IMR-90 (cell line): ENCODE measurements at regions not wholly inside any gene's neighbourhood (a gene's known extent, or its start where the extent isn't known, plus 50 kb on each side); places are given as distances from the start of the nearest gene placed in this dataset.
A peak's percentile ranks its signal among the peaks of the same experiment; 100 is the strongest.

Experiments used
- ATAC-seq: fragments of 200-7000 bp; cut with Tn5 transposase; 2 replicates; pipeline ENCODE4 v1.9.1; 2020; ENCODE audit warnings: low read depth, mild to moderate bottlenecking, moderate library complexity
- BruUV-seq: library from RNA; stranded (reverse); fragments of 400-500 nt; replicated peaks from 2 replicates; lab custom pipeline; 2021; lab: Mats Ljungman, UMichigan
- CTCF ChIA-PET: fragments of 300-600 bp; formaldehyde crosslinking; extraction: SDS; loops from one replicate; lab custom pipeline; 2021; ENCODE audit warnings: antibody characterized with exemption; lab: Yijun Ruan, JAX
- POLR2A ChIA-PET: fragments of 300-600 bp; sonication (Branson Sonifier 250); formaldehyde crosslinking; loops from one replicate; lab custom pipeline; 2022; ENCODE audit warnings: antibody characterized with exemption; ENCODE audit not compliant: unreplicated experiment; lab: Charles Lee
- DNase-seq: peaks from one replicate; pipeline ENCODE4 v3.0.0; 2013
- H2AFZ ChIP-seq: replicated peaks from 2 replicates; pipeline ENCODE3; 2013; ENCODE audit warnings: low read length, mild to moderate bottlenecking; ENCODE audit not compliant: poor library complexity
- H2AK5ac ChIP-seq: 2 replicates; pipeline ENCODE4 v1.6.1; 2013; ENCODE audit warnings: low read depth, low read length, inconsistent platforms
- H2AK9ac ChIP-seq: replicated peaks from 2 replicates; pipeline ENCODE3; 2013; ENCODE audit warnings: mild to moderate bottlenecking, low read depth, low read length, moderate library complexity; ENCODE audit not compliant: poor library complexity
- H2BK120ac ChIP-seq: 2 replicates; pipeline ENCODE4 v1.6.1; 2013; ENCODE audit warnings: low read depth, low read length, inconsistent platforms
- H2BK15ac ChIP-seq: 3 replicates; pipeline ENCODE4 v1.6.1; 2013; ENCODE audit warnings: low read depth, low read length, inconsistent platforms
- H2BK20ac ChIP-seq: 2 replicates; pipeline ENCODE4 v1.6.1; 2013; ENCODE audit warnings: low read depth, mild to moderate bottlenecking, inconsistent platforms, low read length, moderate library complexity
- H2BK5ac ChIP-seq: 2 replicates; pipeline ENCODE4 v1.6.1; 2013; ENCODE audit warnings: mild to moderate bottlenecking, low read depth, low read length, inconsistent platforms; ENCODE audit not compliant: poor library complexity, severe bottlenecking
- H3K14ac ChIP-seq: replicated peaks from 2 replicates; pipeline ENCODE4 v1.6.1; 2013; ENCODE audit warnings: low read depth, low read length, inconsistent platforms
- H3K18ac ChIP-seq: 2 replicates; pipeline ENCODE4 v1.6.1; 2013; ENCODE audit warnings: low read depth, low read length, control low read depth
- H3K23ac ChIP-seq: 2 replicates; pipeline ENCODE4 v1.6.1; 2013; ENCODE audit warnings: low read depth, low read length, inconsistent platforms
- H3K27ac ChIP-seq: 2 replicates; pipeline ENCODE4 v1.5.1; 2013; ENCODE audit warnings: mild to moderate bottlenecking, control low read depth, low read length; ENCODE audit not compliant: insufficient read depth
- H3K27me3 ChIP-seq: 2 replicates; pipeline ENCODE4 v1.6.1; 2013; ENCODE audit warnings: low read length; ENCODE audit not compliant: control insufficient read depth, insufficient read depth
- H3K36me3 ChIP-seq: 2 replicates; pipeline ENCODE4 v1.6.1; 2013; ENCODE audit warnings: low read length, mixed read lengths; ENCODE audit not compliant: control insufficient read depth, insufficient read depth
- H3K4ac ChIP-seq: 2 replicates; pipeline ENCODE4 v1.6.1; 2013; ENCODE audit warnings: low read depth, low read length, inconsistent platforms
- H3K4me1 ChIP-seq: 2 replicates; pipeline ENCODE4 v1.6.1; 2013; ENCODE audit warnings: low read length, mixed read lengths; ENCODE audit not compliant: control insufficient read depth, insufficient read depth
- H3K4me2 ChIP-seq: 2 replicates; pipeline ENCODE4 v1.6.1; 2013; ENCODE audit warnings: low read depth, mild to moderate bottlenecking, control low read depth, low read length, moderate library complexity
- H3K4me3 ChIP-seq: 2 replicates; pipeline ENCODE4 v1.5.1; 2013; ENCODE audit warnings: low read depth, mild to moderate bottlenecking, control low read depth, low read length, moderate library complexity; ENCODE audit not compliant: insufficient read depth
- H3K56ac ChIP-seq: 2 replicates; pipeline ENCODE4 v1.6.1; 2013; ENCODE audit warnings: low read length, inconsistent platforms; ENCODE audit not compliant: insufficient read depth; ENCODE audit errors: extremely low read depth
- H3K79me1 ChIP-seq, 2 experiments: 2 replicates each; pipeline ENCODE4 v1.6.1; 2013; ENCODE audit warnings: low read length in 2 of 2, inconsistent platforms in 1 of 2, low read depth in 1 of 2
- H3K9ac ChIP-seq: 2 replicates; pipeline ENCODE4 v1.6.1; 2013; ENCODE audit warnings: low read depth, low read length, control low read depth
- H3K9me1 ChIP-seq: 2 replicates; pipeline ENCODE4 v1.6.1; 2013; ENCODE audit warnings: low read length, inconsistent platforms; ENCODE audit not compliant: insufficient read depth
- H3K9me3 ChIP-seq: 2 replicates; pipeline ENCODE4 v1.6.1; 2013; ENCODE audit warnings: low read length; ENCODE audit not compliant: control insufficient read depth, insufficient read depth
- H4K20me1 ChIP-seq: 2 replicates; pipeline ENCODE4 v1.6.1; 2013; ENCODE audit warnings: low read length, inconsistent platforms; ENCODE audit not compliant: insufficient read depth
- H4K5ac ChIP-seq: 2 replicates; pipeline ENCODE4 v1.6.1; 2013; ENCODE audit warnings: mild to moderate bottlenecking, low read depth, low read length, control low read depth
- H4K8ac ChIP-seq, 2 experiments: 2 replicates each; pipeline ENCODE4 v1.6.1; 2013; ENCODE audit warnings: low read depth in 2 of 2, low read length in 2 of 2, control low read depth in 1 of 2, inconsistent platforms in 1 of 2
- H4K91ac ChIP-seq: 2 replicates; pipeline ENCODE4 v1.6.1; 2013; ENCODE audit warnings: low read depth, low read length, inconsistent platforms; ENCODE audit not compliant: insufficient read depth
- POLR2A ChIP-seq: IDR thresholded peaks from 2 replicates; pipeline ENCODE4 v1.6.1; 2012; ENCODE audit warnings: mild to moderate bottlenecking, low read depth, low read length
- WGBS, 2 experiments: methylation state at CpG; one replicate each; pipeline versions ENCODE4 v1.1.5 to v1.1.7; 2013; ENCODE audit warnings: missing lambda C conversion rate in 2 of 2; ENCODE audit not compliant: insufficient read length in 1 of 2; ENCODE audit errors: extremely low coverage in 2 of 2; 5-methylcytosine and 5-hydroxymethylcytosine counted together
- dilution Hi-C: fragments of 300-500 bp; cut with HindIII; formaldehyde crosslinking; loops from one replicate; pipeline ENCODE4 v1.14.3; 2018; ENCODE audit warnings: low sequenced_read_pairs; ENCODE audit not compliant: unreplicated experiment
- in situ Hi-C: fragments of 300-500 bp; cut with MboI; formaldehyde crosslinking; loops from 3 replicates; pipeline ENCODE4 v1.14.3; 2019; ENCODE audit warnings: low sequenced_read_pairs, inconsistent platforms, mixed read lengths
- intact Hi-C: fragments of 100-400 bp; cut with micrococcal nuclease; formaldehyde crosslinking; loops from 2 replicates; pipeline ENCODE4 v1.10.0; 2022

DNA sequence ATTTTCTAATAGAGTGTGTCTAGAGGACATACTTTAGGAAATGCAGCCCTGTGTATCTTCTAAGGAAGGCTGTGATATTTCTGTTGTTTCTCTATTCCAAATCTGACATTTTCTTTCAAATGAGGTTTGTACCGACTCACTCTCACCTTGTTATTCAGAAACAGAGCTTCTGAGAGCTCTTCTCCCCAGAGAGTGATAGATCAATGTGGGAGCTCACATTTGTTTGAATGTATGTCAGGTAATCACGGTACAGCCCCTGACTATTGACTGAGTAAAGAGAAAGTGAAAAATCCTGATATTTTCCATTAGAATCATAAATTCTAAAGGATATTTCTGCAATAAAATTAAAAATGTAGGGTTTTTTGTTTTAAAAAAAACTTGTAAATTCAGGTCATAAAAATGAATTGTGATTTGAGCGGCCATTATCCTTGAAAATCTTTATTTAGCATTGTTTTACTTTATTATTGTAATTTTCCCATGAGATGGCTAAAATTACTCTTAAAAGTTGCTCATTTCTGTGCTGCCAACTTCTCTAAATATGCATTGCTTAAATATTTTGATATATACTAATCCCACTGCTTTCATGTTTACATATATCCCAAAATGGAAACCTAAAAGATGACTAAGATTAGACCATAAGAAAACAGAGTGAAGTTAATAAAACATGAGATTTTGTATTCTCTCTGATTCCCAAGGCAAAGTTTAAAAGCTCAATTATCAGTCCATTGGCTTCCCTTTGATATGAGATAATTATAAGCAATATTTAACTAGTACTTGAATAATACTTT is 1226.8 kb upstream of the CITED2 start:
- Histone ChIP-seq H3K79me1 (no peaks in the 10 kb centered on the region), H4K20me1 (no peaks in the 10 kb centered on the region), H2BK5ac (peak overlapping the region; percentile 84), H3K4me1 (peaks cover 9% of the 10 kb centered on the region; the same call in 1 of the 2 replicates), H3K56ac (peak overlapping the region; percentile 92; the same call in 1 of the 2 replicates), H2AFZ (no peak overlapping the region), H3K4me3 (no peak overlapping the region), H2AK5ac (peak overlapping the region; percentile 35; the same call in 1 of the 2 replicates), H3K4ac (peak overlapping the region; percentile 94; the same call in 1 of the 2 replicates), H2BK15ac (peak overlapping the region; percentile 96), H3K18ac (peak overlapping the region; percentile 98; the same call in 1 of the 2 replicates), H4K8ac (peak overlapping the region in 1 of 2 experiments; percentile 90; a peak in 2 of 4 replicates), H3K23ac (peak overlapping the region; percentile 97; the same call in 1 of the 2 replicates), H3K27me3 (no peaks in the 10 kb centered on the region), H3K9me3 (no peaks in the 10 kb centered on the region; the same call in 1 of the 2 replicates), H3K9ac (peak overlapping the region; percentile 42; the same call in 1 of the 2 replicates), H4K5ac (peak overlapping the region; percentile 97; the same call in 1 of the 2 replicates), H3K4me2 (peak overlapping the region; percentile 71; the same call in 1 of the 2 replicates), H3K27ac (peak overlapping the region; percentile 29; the same call in 1 of the 2 replicates), H3K9me1 (peaks cover 2% of the 10 kb centered on the region; the same call in 1 of the 2 replicates), H2AK9ac (no peak overlapping the region), H3K36me3 (no peaks in the 10 kb centered on the region), H3K14ac (peak overlapping the region; percentile 87), H2BK20ac (peak overlapping the region; percentile 99), H2BK120ac (peak overlapping the region; percentile 99), H4K91ac (peak overlapping the region; percentile 81; the same call in 1 of the 2 replicates)
- POLR2A ChIA-PET: no interaction called here
- WGBS, 2 experiments: no CpG with 5 or more reads among the region's 3 CpGs
- DNase-seq (peak; percentile 65), ATAC-seq (peak; percentile 70)
- CTCF ChIA-PET: interaction anchor here (0.6 kb wide), 1 partner anchor 78 kb away, joined by 3 read pairs; no protein-coding TSS in a partner anchor
- BruUV-seq: no TSS peak
- intact Hi-C loops: no loop called here
- TF ChIP-seq POLR2A: no peak
- dilution Hi-C loops: no loop called here
- in situ Hi-C loops: no loop called here
